K562 (cell line): ENCODE measurements at regions not wholly inside any gene's neighbourhood (a gene's known extent, or its start where the extent isn't known, plus 50 kb on each side); places are given as distances from the start of the nearest gene placed in this dataset.

Experiments
- ATAC-seq: fragments of 200-7000 bp; cut with Tn5 transposase; 3 replicates; pipeline ENCODE4 v1.9.1; 2020; ENCODE audit warnings: moderate library complexity
- BruUV-seq: library from RNA; stranded (reverse); fragments of 400-500 nt; replicated peaks from 2 replicates; lab custom pipeline; 2021; lab: Mats Ljungman, UMichigan
- CTCF ChIA-PET: fragments of 300-600 bp; formaldehyde crosslinking; extraction: SDS; loops from one replicate; lab custom pipeline; 2021; ENCODE audit warnings: low intra/inter-chr PET ratio; lab: Yijun Ruan, JAX
- POLR2A ChIA-PET: fragments of 300-600, 350-650 bp; sonication (Branson Sonifier 250); formaldehyde crosslinking; extraction: SDS; loops from one replicate; lab custom pipeline; 2021; ENCODE audit warnings: antibody characterized with exemption, inconsistent platforms; lab: Yijun Ruan, JAX
- DNase-seq, 4 experiments: peaks; one replicate each; pipeline versions ENCODE4 v3.0.0 to v3.0.0-alpha.2; 2011 to 2018; ENCODE audit warnings: low spot score in 3 of 4, mixed read lengths in 3 of 4; ENCODE audit errors: extremely low read depth in 1 of 4
- FAIRE-seq: peaks from 2 replicates; lab custom pipeline; 2011; peaks lifted over from hg19 to GRCh38; lab: Jason Lieb, UNC
- H2AFZ ChIP-seq: 2 replicates; pipeline ENCODE4 v1.6.0; 2011; ENCODE audit warnings: low read depth, low read length, control low read depth, inconsistent platforms
- H3K27ac ChIP-seq: fragments of 200-600 bp; 3 replicates; pipeline ENCODE4 v1.8.0; 2011; ENCODE audit warnings: low read depth, mild to moderate bottlenecking, control low read depth, inconsistent platforms, low read length, moderate library complexity, mixed read lengths; ENCODE audit errors: extremely low read depth
- H3K27me3 ChIP-seq, 2 experiments: fragments of 300-600 bp in 1 of 2; 2 replicates in 1 of 2; 3 replicates in 1 of 2; pipeline versions ENCODE4 v1.6.0 to v1.8.0; 2011; ENCODE audit warnings: inconsistent platforms in 2 of 2, low read length in 2 of 2, mild to moderate bottlenecking in 1 of 2, mixed read lengths in 1 of 2, moderate library complexity in 1 of 2; ENCODE audit not compliant: control insufficient read depth in 2 of 2, insufficient read depth in 2 of 2
- H3K36me3 ChIP-seq: fragments of 300-600 bp; 3 replicates; pipeline ENCODE4 v1.8.0; 2011; ENCODE audit warnings: mild to moderate bottlenecking, low read length, inconsistent platforms; ENCODE audit not compliant: control insufficient read depth, insufficient read depth
- H3K4me1 ChIP-seq, 2 experiments: fragments of 200-600 bp in 1 of 2; replicated peaks in 1 of 2; 2 replicates in 1 of 2; 3 replicates in 1 of 2; pipeline versions ENCODE4 v1.5.1 to v1.8.0; 2011; ENCODE audit warnings: inconsistent platforms in 2 of 2, low read length in 2 of 2, mild to moderate bottlenecking in 1 of 2, mixed read lengths in 1 of 2, moderate library complexity in 1 of 2; ENCODE audit not compliant: control insufficient read depth in 2 of 2, insufficient read depth in 2 of 2
- H3K4me2 ChIP-seq: 2 replicates; pipeline ENCODE4 v1.6.1; 2011; ENCODE audit warnings: low read length, control low read depth, inconsistent platforms, mixed read lengths; ENCODE audit not compliant: insufficient read depth
- H3K4me3 ChIP-seq: fragments of 200-600 bp; sonication (generic), shearing (Covaris generic); 2 replicates; pipeline ENCODE4 v1.5.1; 2016; ENCODE audit warnings: control low read depth, inconsistent platforms
- H3K79me2 ChIP-seq: fragments of 200-600 bp; 3 replicates; pipeline ENCODE4 v1.8.0; 2011; ENCODE audit warnings: low read length, inconsistent platforms; ENCODE audit not compliant: control insufficient read depth, insufficient read depth
- H3K9ac ChIP-seq, 2 experiments: 2 replicates each; pipeline versions ENCODE4 v1.6.0 to v1.6.1; 2011; ENCODE audit warnings: low read depth in 2 of 2, low read length in 2 of 2, control low read depth in 1 of 2, inconsistent platforms in 1 of 2, mild to moderate bottlenecking in 1 of 2, mixed read lengths in 1 of 2; ENCODE audit not compliant: insufficient read depth in 1 of 2
- H3K9me1 ChIP-seq: one replicate; pipeline ENCODE4 v1.6.0; 2011; ENCODE audit warnings: inconsistent platforms, mild to moderate bottlenecking, low read length, moderate library complexity; ENCODE audit not compliant: control insufficient read depth, insufficient read depth
- H3K9me3 ChIP-seq: replicated peaks from 2 replicates; pipeline ENCODE4 v1.5.1; 2011; ENCODE audit warnings: low read depth, low read length, inconsistent platforms; ENCODE audit not compliant: control insufficient read depth, insufficient read depth
- H4K20me1 ChIP-seq: replicated peaks from 2 replicates; pipeline ENCODE4 v1.6.1; 2011; ENCODE audit warnings: low read length, inconsistent platforms, mixed read lengths; ENCODE audit not compliant: control insufficient read depth, insufficient read depth
- FUS ChIP-seq: fragments of 200-400 bp; formaldehyde crosslinking; optimal IDR thresholded peaks from 2 replicates; pipeline ENCODE3; 2017; ENCODE audit warnings: low read depth, low read length
- KDM5B ChIP-seq: fragments of 200-600 bp; sonication (generic); IDR thresholded peaks from 2 replicates; pipeline ENCODE4 v1.6.1; 2012; ENCODE audit warnings: low read depth, mild to moderate bottlenecking, moderate library complexity, low read length, control low read depth, inconsistent platforms; ENCODE audit not compliant: insufficient replicate concordance
- MEF2D ChIP-seq: conservative IDR thresholded peaks from 2 replicates; pipeline ENCODE4 v1.6.1; 2016; ENCODE audit warnings: low read depth, missing genetic modification characterization, missing compliant biosample characterization
- TCF7L2 ChIP-seq: fragments of 150-350 bp; IDR thresholded peaks from 2 replicates; pipeline ENCODE4 v1.6.1; 2016; ENCODE audit warnings: low read depth, mild to moderate bottlenecking, low read length, moderate library complexity
- WGBS: fragments of 100-300 bp; shearing (Covaris generic); methylation state at CpG from one replicate; pipeline ENCODE4 v1.1.6; 2016; ENCODE audit warnings: low coverage, mixed read lengths; ENCODE audit not compliant: insufficient coverage; ENCODE audit errors: missing lambda C conversion rate; 5-methylcytosine and 5-hydroxymethylcytosine counted together
- in situ Hi-C: fragments of 300-500 bp; cut with MboI; formaldehyde crosslinking; loops from 4 replicates; pipeline ENCODE4 v1.15.0; 2018; ENCODE audit warnings: inconsistent platforms, mixed read lengths
- intact Hi-C: fragments of 100-400 bp; cut with micrococcal nuclease; formaldehyde crosslinking; loops from 2 replicates; pipeline ENCODE4 v1.14.2; 2022
- TF ChIP-seq, protein P1 (sequence below): fragments of 250-450 bp; sonication (Bioruptor Pico); IDR thresholded peaks from 2 replicates; pipeline ENCODE4 v1.5.0; 2021; ENCODE audit warnings: mild to moderate bottlenecking, borderline replicate concordance

DNA sequence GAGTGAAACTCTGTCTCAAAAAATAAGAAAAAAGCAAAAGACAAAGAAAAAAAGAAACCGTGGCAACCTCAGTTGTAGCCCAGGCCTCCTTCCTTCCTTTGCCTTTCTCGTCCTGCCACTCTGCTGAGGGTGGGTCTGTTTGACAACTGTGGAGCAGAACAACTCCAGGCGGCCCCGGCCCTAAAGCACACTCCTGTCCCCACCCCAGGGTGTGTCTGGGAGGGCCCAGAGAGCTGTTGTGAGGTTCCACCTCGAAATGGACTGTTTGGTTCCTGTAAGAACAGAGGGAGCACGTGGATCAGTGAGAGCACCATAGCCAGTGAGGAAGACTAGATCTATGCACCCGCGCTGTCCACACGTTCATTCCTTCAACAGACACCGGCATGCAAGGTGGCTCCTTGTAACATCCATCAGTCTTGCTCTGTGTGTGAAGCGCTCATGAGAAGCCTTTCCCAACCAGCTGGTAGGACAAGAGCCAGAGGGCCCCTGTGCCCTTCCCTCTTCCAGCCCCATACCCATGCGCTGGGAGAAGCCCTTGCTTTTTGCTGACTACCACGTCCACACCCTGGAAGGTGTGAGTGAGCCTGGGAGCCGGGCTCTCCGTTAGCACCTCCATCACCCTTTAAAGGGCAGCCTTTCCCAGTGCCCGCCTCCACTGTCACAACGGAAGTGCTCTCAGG, 61.6 kb downstream of the SOWAHC start:
- POLR2A ChIA-PET = no interaction called here
- WGBS = 0% methylated on average over 17 of the region's 17 CpGs
- H2AFZ ChIP-seq = no peak overlapping the region
- no peaks in the 10 kb centered on the region for H3K4me1 ChIP-seq
- H3K9me1 ChIP-seq = no peaks in the 10 kb centered on the region
- H3K36me3 ChIP-seq = no peaks in the 10 kb centered on the region
- DNase-seq (no peak), ATAC-seq (no peak), FAIRE-seq (no peak)
- no peak overlapping the region for H3K4me2 ChIP-seq
- no peaks in the 10 kb centered on the region for H3K9me3 ChIP-seq
- no peak overlapping the region for H3K9ac ChIP-seq
- in situ Hi-C loops (no loop called here), intact Hi-C loops (no loop called here)
- no peaks in the 10 kb centered on the region for H4K20me1 ChIP-seq
- H3K27ac ChIP-seq = no peak overlapping the region
- H3K79me2 ChIP-seq = no peaks in the 10 kb centered on the region
- peaks cover 5 to 10% of the 10 kb centered on the region in 2 experiments; a peak in 2 of 5 replicates for H3K27me3 ChIP-seq
- H3K4me3 ChIP-seq = no peak overlapping the region
- TF ChIP-seq TCF7L2 (no peak), FUS (no peak), MEF2D (tag) (no peak), KDM5B (no peak)
- TF ChIP-seq, protein P1, sequence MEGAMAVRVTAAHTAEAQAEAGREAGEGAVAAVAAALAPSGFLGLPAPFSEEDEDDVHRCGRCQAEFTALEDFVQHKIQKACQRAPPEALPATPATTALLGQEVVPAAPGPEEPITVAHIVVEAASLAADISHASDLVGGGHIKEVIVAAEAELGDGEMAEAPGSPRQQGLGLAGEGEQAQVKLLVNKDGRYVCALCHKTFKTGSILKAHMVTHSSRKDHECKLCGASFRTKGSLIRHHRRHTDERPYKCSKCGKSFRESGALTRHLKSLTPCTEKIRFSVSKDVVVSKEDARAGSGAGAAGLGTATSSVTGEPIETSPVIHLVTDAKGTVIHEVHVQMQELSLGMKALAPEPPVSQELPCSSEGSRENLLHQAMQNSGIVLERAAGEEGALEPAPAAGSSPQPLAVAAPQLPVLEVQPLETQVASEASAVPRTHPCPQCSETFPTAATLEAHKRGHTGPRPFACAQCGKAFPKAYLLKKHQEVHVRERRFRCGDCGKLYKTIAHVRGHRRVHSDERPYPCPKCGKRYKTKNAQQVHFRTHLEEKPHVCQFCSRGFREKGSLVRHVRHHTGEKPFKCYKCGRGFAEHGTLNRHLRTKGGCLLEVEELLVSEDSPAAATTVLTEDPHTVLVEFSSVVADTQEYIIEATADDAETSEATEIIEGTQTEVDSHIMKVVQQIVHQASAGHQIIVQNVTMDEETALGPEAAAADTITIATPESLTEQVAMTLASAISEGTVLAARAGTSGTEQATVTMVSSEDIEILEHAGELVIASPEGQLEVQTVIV (CRISPR knock-in tag) = no peak
- CTCF ChIA-PET = no interaction called here
- no TSS peak for BruUV-seq
